CD4-positive, alpha-beta T cell treated with Interleukin-12 subunit alpha and Interleukin-12 subunit beta, for 1 hour (primary cell): ENCODE measurements at regions not wholly inside any gene's neighbourhood (a gene's known extent, or its start where the extent isn't known, plus 50 kb on each side); places are given as distances from the start of the nearest gene placed in this dataset.

Experiments used
- DNase-seq: peaks from one replicate; pipeline ENCODE4 v3.0.0-alpha.2; 2020

- no peak for DNase-seq
Measured at GRCh38 chr3:72144773-72145505, 360.0 kb upstream of the PROK2 start.

- no peak for DNase-seq
Measured at GRCh38 chr3:72143966-72144717, 359.2 kb upstream of the PROK2 start.

DNA sequence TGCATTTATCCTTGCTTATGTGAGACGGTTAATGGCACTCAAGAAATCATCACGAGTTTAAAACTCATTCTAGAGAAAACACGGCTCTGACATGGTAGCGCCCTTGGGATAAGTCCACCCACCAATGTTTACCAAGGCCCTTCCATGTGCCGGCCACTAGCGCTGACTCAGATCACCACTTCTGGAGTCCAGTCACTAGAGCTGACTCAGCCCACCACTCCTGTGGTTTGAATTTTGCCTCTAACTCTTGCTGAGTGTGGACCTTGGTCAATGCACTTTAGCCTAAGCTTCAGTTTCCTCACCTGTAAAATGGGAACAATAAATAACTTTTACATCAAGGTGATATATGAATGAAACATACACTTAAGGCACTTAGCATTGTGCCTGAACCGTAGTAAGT, 358.4 kb upstream of the PROK2 start:
- no peak for DNase-seq

- DNase-seq = no peak
Measured at GRCh38 chr3:72142028-72142427, 357.1 kb upstream of the PROK2 start.

GRCh38 chr3:72141264-72141663, 356.3 kb upstream of the PROK2 start:
- no peak for DNase-seq

GRCh38 chr3:72139316-72139715, 354.4 kb upstream of the PROK2 start:
- no peak for DNase-seq

- no peak for DNase-seq
Measured at GRCh38 chr3:72137865-72138861, 353.2 kb upstream of the PROK2 start.

GRCh38 chr3:72135636-72136035, 350.7 kb upstream of the PROK2 start:
- DNase-seq = no peak

- no peak for DNase-seq
Measured at GRCh38 chr3:72134989-72135451, 350.1 kb upstream of the PROK2 start.

DNA sequence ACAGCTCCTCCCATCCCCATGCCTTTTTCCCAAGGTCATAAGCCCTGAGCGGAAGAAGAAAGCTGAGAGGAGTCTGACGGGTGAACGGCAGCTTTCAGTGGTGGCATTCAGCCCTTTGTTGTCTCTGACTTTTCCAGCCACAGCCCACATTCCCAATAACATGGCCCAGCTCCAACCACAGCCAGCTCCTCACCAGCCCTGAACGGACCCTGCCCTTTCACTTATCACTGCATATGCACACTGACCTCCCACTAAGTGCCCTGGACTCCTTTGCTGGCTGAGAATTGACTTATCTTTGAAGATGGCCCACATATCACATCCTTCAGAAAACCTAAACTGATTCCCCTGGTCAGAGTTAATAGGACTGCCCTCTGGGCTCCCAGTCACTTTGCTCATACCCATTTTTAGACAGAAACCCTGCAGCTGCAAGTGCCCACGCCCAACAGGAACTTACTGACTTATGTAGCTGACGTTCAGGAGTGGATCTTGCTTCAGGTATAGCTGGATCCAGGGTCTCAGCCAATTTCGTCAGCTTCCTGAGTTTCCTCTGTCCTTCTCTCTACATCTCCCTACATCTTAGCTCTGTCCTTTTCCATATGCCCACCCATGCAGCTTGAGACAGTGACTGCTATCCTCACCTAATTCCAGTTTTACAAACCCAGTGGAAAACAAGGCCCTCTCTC, 348.5 kb upstream of the PROK2 start:
- no peak for DNase-seq

GRCh38 chr3:72131899-72132298, 347.0 kb upstream of the PROK2 start:
- no peak for DNase-seq

DNA sequence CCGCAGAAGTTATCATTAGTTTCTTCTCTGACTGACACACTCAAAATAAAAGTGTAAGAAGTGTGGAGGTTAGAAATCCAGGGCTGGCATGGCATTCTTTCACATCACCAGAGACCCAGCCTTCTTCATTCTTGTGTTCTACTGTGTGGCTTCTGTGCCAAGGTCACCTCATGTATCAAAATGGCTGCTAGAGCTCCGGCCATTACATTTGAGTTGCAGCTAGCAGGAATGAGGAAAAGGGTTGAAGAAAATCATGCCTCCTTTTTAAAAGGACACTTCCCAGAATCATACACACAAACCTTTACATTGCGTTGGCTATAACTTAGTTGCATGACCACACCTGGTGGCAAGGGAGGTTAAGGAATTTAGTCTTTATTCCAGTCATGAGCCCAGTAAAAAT, 345.6 kb upstream of the PROK2 start:
- DNase-seq = no peak

- no peak for DNase-seq
Measured at GRCh38 chr3:72129501-72130094, 344.6 kb upstream of the PROK2 start.

GRCh38 chr3:72128921-72129320, 344.0 kb upstream of the PROK2 start:
- no peak for DNase-seq

- no peak for DNase-seq
Measured at GRCh38 chr3:72127844-72128243, 342.9 kb upstream of the PROK2 start.

GRCh38 chr3:72127224-72127612, 342.3 kb upstream of the PROK2 start:
- no peak for DNase-seq

GRCh38 chr3:72126441-72127223, 341.7 kb upstream of the PROK2 start:
- DNase-seq = no peak

- DNase-seq = no peak
Measured at GRCh38 chr3:72123908-72124441, 339.0 kb upstream of the PROK2 start.

DNA sequence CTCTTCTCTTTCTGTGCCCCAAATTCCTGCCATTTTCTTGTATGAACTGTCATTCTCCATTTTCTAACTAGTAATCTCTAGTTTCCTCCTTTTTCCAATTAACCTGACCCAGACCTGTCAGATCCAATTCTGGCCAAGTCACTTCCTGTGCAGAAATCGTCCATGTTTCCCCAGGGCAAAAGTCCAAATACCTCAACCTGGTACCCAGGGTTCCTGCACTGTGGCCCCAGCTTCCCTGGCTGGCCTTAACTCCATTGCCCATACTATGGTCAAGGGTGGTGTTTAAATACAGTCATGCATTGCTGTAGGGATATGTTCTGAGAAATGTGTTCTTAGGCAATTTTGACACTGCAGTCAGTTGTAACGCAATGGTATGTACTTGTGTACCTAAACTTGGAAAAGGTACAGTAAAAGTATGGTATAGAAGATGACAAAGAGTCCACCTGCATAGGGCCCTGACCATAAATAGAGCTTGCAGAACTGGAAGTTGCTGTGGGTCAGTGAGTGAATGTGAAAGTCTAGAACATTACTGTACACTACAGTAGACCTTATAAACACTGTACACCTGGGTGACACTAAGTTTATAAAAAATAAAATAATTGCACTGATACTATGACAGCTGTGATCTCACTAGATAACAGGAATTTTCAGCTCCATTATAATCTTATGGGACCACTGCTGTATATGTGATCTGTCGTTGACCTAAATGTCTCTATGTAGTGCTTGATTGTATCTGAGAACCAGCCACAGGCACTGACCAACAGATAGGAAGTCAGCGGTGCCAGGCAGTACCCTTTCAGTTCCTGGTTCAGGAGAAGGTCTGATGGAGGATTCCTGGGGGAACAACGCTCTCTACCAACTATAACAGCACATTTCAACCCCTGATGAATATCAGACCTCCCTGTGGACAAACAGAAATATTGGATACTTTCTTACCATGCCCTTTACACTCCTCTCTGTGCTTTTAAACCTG, 336.1 kb upstream of the PROK2 start:
- DNase-seq = no peak

- DNase-seq = no peak
Measured at GRCh38 chr3:72120039-72120438, 335.1 kb upstream of the PROK2 start.
